ENCODE measurements at regions not wholly inside any gene's neighbourhood (a gene's known extent, or its start where the extent isn't known, plus 50 kb on each side); places are given as distances from the start of the nearest gene placed in this dataset.

GRCh38 chr5:112660359-112660758 is 77.3 kb upstream of the APC start:
- no peak for TF ChIP-seq CTCF (IDR thresholded peaks at IDR 0.05; ENCODE audit: poor library complexity)
- TF ChIP-seq EZH2 (IDR thresholded peaks at IDR 0.05; ENCODE audit: borderline replicate concordance): no peak
